BJ (cell line): ENCODE measurements at regions not wholly inside any gene's neighbourhood (a gene's known extent, or its start where the extent isn't known, plus 50 kb on each side); places are given as distances from the start of the nearest gene placed in this dataset.
A peak's percentile ranks its signal among the peaks of the same experiment; 100 is the strongest.

ENCODE experiments used
- CTCF ChIA-PET: fragments of 350-600 bp; formaldehyde crosslinking; extraction: SDS; loops from one replicate; lab custom pipeline; 2021; ENCODE audit warnings: antibody characterized with exemption, inconsistent platforms; lab: Yijun Ruan, JAX
- POLR2A ChIA-PET: fragments of 300-600 bp; sonication (Branson Sonifier 250); formaldehyde crosslinking; extraction: SDS; loops from one replicate; lab custom pipeline; 2021; ENCODE audit warnings: antibody characterized with exemption; lab: Charles Lee
- DNase-seq: peaks from one replicate; pipeline ENCODE4 v3.0.0-alpha.2; 2011; ENCODE audit warnings: low read depth
- H3K27me3 ChIP-seq: 2 replicates; pipeline ENCODE4 v1.6.0; 2011; ENCODE audit warnings: low read length; ENCODE audit not compliant: control insufficient read depth, insufficient read depth
- H3K36me3 ChIP-seq: 2 replicates; pipeline ENCODE4 v1.5.1; 2011; ENCODE audit warnings: low read length; ENCODE audit not compliant: control insufficient read depth, insufficient read depth
- H3K4me3 ChIP-seq: 2 replicates; pipeline ENCODE4 v1.5.1; 2011; ENCODE audit warnings: low read depth, mild to moderate bottlenecking, control low read depth, low read length
- CTCF ChIP-seq: IDR thresholded peaks from 2 replicates; pipeline ENCODE4 v1.5.1; 2011; ENCODE audit warnings: low read depth, mild to moderate bottlenecking, control low read depth, inconsistent platforms, low read length, moderate library complexity; ENCODE audit not compliant: insufficient read depth

- CTCF ChIA-PET: no interaction called here
Measured at GRCh38 chr4:142977182-142977581, 131.1 kb upstream of the INPP4B start.

GRCh38 chr4:142983065-142983464 lies 137.0 kb upstream of the INPP4B start:
- CTCF ChIA-PET: interaction anchor here (1.4 kb wide), 1 partner anchor 8 kb away, joined by 3 read pairs; no protein-coding TSS in a partner anchor
- POLR2A ChIA-PET: no interaction called here
- Histone ChIP-seq H3K4me3 (no peak overlapping the region), H3K36me3 (no peaks in the 10 kb centered on the region), H3K27me3 (peaks cover 8% of the 10 kb centered on the region)
- TF ChIP-seq CTCF: no peak
- DNase-seq: no peak

More at GRCh38 chr4:142977182-142977581, 131.1 kb upstream of the INPP4B start:
- Histone ChIP-seq H3K27me3 (no peaks in the 10 kb centered on the region; the same call in 1 of the 2 replicates), H3K36me3 (no peaks in the 10 kb centered on the region), H3K4me3 (no peak overlapping the region)
- no peak for DNase-seq
- POLR2A ChIA-PET: no interaction called here
- TF ChIP-seq CTCF: no peak

- ChIA-PET POLR2A (no interaction called here), CTCF (interaction anchor here (1.4 kb wide), 1 partner anchor 9 kb away, joined by 3 read pairs; no protein-coding TSS in a partner anchor)
- Histone ChIP-seq H3K27me3 (peaks cover 8% of the 10 kb centered on the region), H3K36me3 (no peaks in the 10 kb centered on the region), H3K4me3 (no peak overlapping the region)
- no peak for TF ChIP-seq CTCF
- DNase-seq: no peak
Measured at GRCh38 chr4:142983589-142983988, 137.5 kb upstream of the INPP4B start.

- POLR2A ChIA-PET: interaction anchor here (0.6 kb wide), 1 partner anchor 531 kb away, joined by 3 read pairs; no protein-coding TSS in a partner anchor
- TF ChIP-seq CTCF: peak; percentile 50
- CTCF ChIA-PET: interaction anchor here (0.6 to 1.3 kb wide), 3 partner anchors 11 to 613 kb away, joined by 3 to 5 read pairs (median 3); no protein-coding TSS in a partner anchor
- no peaks in the 10 kb centered on the region for H3K36me3 ChIP-seq
- no peak overlapping the region for H3K4me3 ChIP-seq
- H3K27me3 ChIP-seq: peaks cover 8% of the 10 kb centered on the region
- DNase-seq: no peak
Measured at GRCh38 chr4:142984871-142985585, 138.9 kb upstream of the INPP4B start.

GRCh38 chr4:143016171-143016570 lies 168.5 kb upstream of the USP38 start:
- Histone ChIP-seq H3K27me3 (0 out of 2 replicates have a peak, but pooled peaks cover 1% of the 10 kb centered on the region), H3K36me3 (no peaks in the 10 kb centered on the region), H3K4me3 (no peak overlapping the region)
- POLR2A ChIA-PET: no interaction called here
- CTCF ChIA-PET: no interaction called here
- TF ChIP-seq CTCF: no peak
- no peak for DNase-seq
